Nephron progenitor cell (in vitro differentiated cells): ENCODE measurements at regions not wholly inside any gene's neighbourhood (a gene's known extent, or its start where the extent isn't known, plus 50 kb on each side); places are given as distances from the start of the nearest gene placed in this dataset.

Experiments used
- DNase-seq: peaks from one replicate; pipeline ENCODE4 v3.0.0; 2021
- H3K27ac Mint-ChIP-seq: 2 replicates; pipeline ENCODE4 v1.8.0; 2021; ENCODE audit warnings: mild to moderate bottlenecking, moderate library complexity, mixed read lengths
- H3K27me3 Mint-ChIP-seq: 2 replicates; pipeline ENCODE4 v1.8.0; 2021; ENCODE audit warnings: mild to moderate bottlenecking, low read depth, mixed read lengths; ENCODE audit not compliant: poor library complexity
- H3K36me3 Mint-ChIP-seq: 2 replicates; pipeline ENCODE4 v1.8.0; 2021; ENCODE audit warnings: low read depth, mixed read lengths
- H3K4me1 Mint-ChIP-seq: 2 replicates; pipeline ENCODE4 v1.8.0; 2021; ENCODE audit warnings: mixed read lengths
- H3K4me3 Mint-ChIP-seq: 2 replicates; pipeline ENCODE4 v1.8.0; 2021; ENCODE audit warnings: mild to moderate bottlenecking, moderate library complexity, mixed read lengths
- H3K9me3 Mint-ChIP-seq: 2 replicates; pipeline ENCODE4 v1.8.0; 2021; ENCODE audit warnings: mild to moderate bottlenecking, moderate library complexity, mixed read lengths
- TF ChIP-seq, protein P1 (sequence below): fragments of 200-600 bp; sonication (generic); IDR thresholded peaks from 2 replicates; pipeline ENCODE4 v1.5.0; 2021; ENCODE audit warnings: antibody characterized with exemption

DNA sequence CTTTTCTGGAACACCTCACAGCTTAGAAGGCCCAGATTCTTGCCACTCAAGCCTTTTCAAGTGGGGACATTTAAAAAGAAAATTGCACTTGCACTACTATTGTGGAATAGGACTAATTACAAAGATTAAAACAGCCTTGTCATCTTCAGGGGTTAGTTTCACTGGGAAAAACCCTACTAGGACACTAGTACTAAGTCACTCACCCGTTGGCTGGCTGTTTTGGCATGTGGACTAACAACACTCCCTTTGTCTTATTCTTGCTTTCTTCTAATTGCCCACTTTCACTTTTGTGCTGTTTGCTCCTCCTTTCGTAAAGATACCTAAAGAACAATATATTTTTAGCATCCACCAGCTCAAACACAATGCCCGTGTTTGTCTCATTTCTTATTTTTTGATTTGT is 200.9 kb upstream of the MID1 start:
- no peak overlapping the region for H3K4me3 Mint-ChIP-seq
- peaks cover 10% of the 10 kb centered on the region for H3K9me3 Mint-ChIP-seq
- no peaks in the 10 kb centered on the region for H3K36me3 Mint-ChIP-seq
- H3K27me3 Mint-ChIP-seq: peaks cover 4% of the 10 kb centered on the region
- DNase-seq: no peak
- H3K4me1 Mint-ChIP-seq: no peaks in the 10 kb centered on the region
- H3K27ac Mint-ChIP-seq: no peak overlapping the region
- TF ChIP-seq, protein P1, sequence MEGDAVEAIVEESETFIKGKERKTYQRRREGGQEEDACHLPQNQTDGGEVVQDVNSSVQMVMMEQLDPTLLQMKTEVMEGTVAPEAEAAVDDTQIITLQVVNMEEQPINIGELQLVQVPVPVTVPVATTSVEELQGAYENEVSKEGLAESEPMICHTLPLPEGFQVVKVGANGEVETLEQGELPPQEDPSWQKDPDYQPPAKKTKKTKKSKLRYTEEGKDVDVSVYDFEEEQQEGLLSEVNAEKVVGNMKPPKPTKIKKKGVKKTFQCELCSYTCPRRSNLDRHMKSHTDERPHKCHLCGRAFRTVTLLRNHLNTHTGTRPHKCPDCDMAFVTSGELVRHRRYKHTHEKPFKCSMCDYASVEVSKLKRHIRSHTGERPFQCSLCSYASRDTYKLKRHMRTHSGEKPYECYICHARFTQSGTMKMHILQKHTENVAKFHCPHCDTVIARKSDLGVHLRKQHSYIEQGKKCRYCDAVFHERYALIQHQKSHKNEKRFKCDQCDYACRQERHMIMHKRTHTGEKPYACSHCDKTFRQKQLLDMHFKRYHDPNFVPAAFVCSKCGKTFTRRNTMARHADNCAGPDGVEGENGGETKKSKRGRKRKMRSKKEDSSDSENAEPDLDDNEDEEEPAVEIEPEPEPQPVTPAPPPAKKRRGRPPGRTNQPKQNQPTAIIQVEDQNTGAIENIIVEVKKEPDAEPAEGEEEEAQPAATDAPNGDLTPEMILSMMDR: no peak

DNA sequence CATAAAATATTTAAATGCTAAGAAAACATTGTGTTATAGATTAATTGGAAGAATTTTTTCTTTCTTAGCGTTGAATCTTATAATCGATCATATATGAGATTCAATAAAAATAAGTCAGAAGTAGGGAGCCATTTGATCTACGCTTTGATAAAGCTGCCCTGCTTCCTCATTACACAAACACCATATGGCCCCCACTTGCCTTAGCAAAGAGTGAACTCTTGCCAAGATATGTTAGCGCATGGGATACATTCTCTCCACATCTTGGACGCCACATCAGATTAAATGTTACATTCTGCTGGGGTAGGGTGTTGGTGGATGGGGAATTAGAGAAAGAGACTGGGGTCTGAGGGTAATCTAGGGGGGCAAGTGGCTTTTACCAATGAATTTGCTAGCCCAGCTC is 207.7 kb upstream of the MID1 start:
- H3K27me3 Mint-ChIP-seq: peaks cover 4% of the 10 kb centered on the region
- no peak overlapping the region for H3K4me3 Mint-ChIP-seq
- H3K27ac Mint-ChIP-seq: no peak overlapping the region
- H3K4me1 Mint-ChIP-seq: peaks cover 6% of the 10 kb centered on the region
- TF ChIP-seq, protein P1: no peak
- no peak for DNase-seq
- no peaks in the 10 kb centered on the region for H3K36me3 Mint-ChIP-seq
- H3K9me3 Mint-ChIP-seq: peaks cover 16% of the 10 kb centered on the region

DNA sequence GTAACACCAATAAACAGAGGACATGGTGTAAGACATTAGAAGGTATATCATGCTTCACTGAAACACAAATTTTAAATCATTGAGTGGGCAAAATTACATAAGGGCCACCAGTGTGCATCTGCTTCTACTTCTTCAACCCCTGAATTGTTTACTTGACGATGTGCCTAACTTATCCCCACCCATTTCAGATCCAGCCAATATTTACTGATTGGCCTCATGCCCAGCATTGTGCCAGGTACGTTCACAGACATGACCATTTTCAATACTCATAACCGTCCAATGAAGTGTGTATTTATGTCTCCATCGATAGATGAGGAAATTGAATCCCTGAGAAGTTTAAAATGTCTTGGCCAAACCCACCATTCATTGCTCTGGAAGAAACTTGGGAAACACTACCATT is 208.3 kb upstream of the MID1 start:
- Mint-ChIP-seq H3K27me3 (peaks cover 4% of the 10 kb centered on the region), H3K27ac (no peak overlapping the region), H3K9me3 (peaks cover 16% of the 10 kb centered on the region), H3K4me1 (peaks cover 10% of the 10 kb centered on the region), H3K36me3 (no peaks in the 10 kb centered on the region), H3K4me3 (no peak overlapping the region)
- TF ChIP-seq, protein P1: no peak
- DNase-seq: no peak

DNA sequence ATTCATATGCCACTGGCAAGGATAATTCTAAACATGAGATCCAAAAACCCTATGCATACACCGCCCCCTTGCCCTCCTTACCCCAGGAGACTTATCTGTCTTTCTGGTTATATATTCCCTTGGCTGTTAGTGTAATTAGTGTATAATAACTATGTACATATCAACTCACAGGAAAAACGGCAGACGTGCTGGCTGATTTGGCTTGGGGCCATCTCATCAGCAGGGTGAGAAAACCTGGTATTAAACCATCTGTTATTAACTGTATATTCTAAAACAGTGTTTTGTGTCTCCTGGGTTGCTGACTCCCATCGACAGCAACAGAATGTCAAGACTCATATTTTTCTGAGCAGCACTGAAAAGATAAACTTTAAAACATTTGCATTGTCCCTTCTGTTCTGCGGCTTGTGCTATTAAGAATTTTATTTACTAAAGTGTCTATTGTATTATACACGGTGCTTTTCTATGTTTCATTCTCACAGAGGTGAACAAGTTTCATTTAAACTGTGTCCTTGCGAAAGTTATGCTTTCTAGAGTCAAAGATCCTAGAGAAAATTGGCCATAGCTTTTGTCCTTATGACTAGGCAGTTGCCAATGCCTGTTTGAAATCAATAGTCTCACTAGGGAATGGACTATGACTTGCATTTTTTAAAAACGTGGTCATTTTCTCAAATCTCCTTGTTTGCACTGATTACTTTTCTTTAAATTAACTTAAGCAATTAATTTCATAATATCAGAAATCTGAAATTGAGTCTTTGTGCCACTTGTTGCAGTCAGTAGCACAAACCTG is 211.5 kb upstream of the MID1 start:
- peaks cover 12% of the 10 kb centered on the region for H3K9me3 Mint-ChIP-seq
- no peak for DNase-seq
- H3K4me1 Mint-ChIP-seq: peaks cover 10% of the 10 kb centered on the region
- H3K4me3 Mint-ChIP-seq: peak overlapping the region; percentile 74
- H3K27ac Mint-ChIP-seq: no peak overlapping the region
- TF ChIP-seq, protein P1: no peak
- no peaks in the 10 kb centered on the region for H3K27me3 Mint-ChIP-seq
- no peaks in the 10 kb centered on the region for H3K36me3 Mint-ChIP-seq

DNA sequence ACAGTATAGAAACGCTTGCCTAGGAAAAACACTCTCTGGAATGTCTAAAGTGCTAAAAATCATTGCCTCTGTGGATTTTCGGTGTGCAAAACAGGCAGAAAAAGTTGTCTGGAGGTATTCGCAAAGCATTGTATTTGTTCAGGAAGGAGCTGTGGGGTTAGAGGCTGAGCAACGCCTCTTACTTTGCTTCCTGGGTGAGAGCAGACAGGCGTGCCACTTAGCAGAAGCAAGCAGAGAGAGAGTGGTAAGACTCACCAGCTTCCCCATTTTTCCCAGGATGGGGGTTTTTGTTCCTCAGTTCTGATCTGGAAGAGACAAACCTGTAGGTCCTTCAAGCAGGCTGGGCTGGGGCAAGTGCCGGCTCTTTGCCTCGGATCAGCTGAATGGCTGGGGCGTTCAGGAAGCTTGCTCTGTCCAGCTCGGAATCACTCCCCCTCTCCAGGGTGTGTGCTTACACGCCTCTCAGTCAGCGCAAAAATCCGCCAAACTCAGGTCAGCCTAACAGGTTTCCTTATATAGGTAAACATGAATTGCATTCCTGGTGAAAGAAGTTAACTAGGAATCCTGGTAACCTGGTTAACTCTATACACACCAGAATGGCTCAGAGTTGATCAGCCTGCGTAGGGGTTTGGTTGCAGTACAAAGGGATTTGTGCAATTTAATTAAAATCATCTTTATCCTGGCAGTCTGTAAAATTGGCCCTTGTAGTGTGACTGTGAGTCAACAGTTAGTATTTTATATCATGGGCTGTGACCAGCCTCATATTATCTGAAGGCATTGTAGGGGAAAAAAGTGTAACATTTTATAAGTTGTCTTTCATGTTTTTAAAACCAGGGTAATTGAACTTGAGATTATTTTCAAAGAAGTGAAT is 213.1 kb upstream of the MID1 start:
- Mint-ChIP-seq H3K4me3 (peak overlapping the region; percentile 74), H3K4me1 (peaks cover 10% of the 10 kb centered on the region), H3K9me3 (peaks cover 13% of the 10 kb centered on the region), H3K36me3 (no peaks in the 10 kb centered on the region), H3K27me3 (no peaks in the 10 kb centered on the region), H3K27ac (no peak overlapping the region)
- TF ChIP-seq, protein P1: no peak
- peak; percentile 32 for DNase-seq
